Activated B cell treated with CpG ODN at 0.5 μM for 24 hours (primary cell): ENCODE measurements at regions not wholly inside any gene's neighbourhood (a gene's known extent, or its start where the extent isn't known, plus 50 kb on each side); places are given as distances from the start of the nearest gene placed in this dataset.

Experiments used
- ATAC-seq: fragments of 200-7000 bp; cut with Tn5 transposase; one replicate; pipeline ENCODE4 v1.10.0; 2021; ENCODE audit warnings: low read depth, mild to moderate bottlenecking, moderate library complexity
- CTCF ChIA-PET: fragments of 350-600 bp; sonication (Branson Sonifier 250); formaldehyde crosslinking; loops from one replicate; lab custom pipeline; 2021; ENCODE audit warnings: antibody characterized with exemption; lab: Charles Lee
- POLR2A ChIA-PET: fragments of 350-600 bp; sonication (Branson Sonifier 250); formaldehyde crosslinking; loops from one replicate; lab custom pipeline; 2021; ENCODE audit warnings: antibody characterized with exemption; lab: Charles Lee
- DNase-seq: peaks from one replicate; pipeline ENCODE4 v3.0.0; 2022
- H3K27ac Mint-ChIP-seq: one replicate; pipeline ENCODE4 v1.8.0; 2020; ENCODE audit warnings: mixed read lengths
- H3K27me3 Mint-ChIP-seq: one replicate; pipeline ENCODE4 v1.8.0; 2021; ENCODE audit warnings: mixed read lengths
- H3K36me3 Mint-ChIP-seq: one replicate; pipeline ENCODE4 v1.8.0; 2021; ENCODE audit warnings: low read depth, mixed read lengths
- H3K4me1 Mint-ChIP-seq: one replicate; pipeline ENCODE4 v1.8.0; 2021; ENCODE audit warnings: mixed read lengths
- H3K4me3 Mint-ChIP-seq: one replicate; pipeline ENCODE4 v1.8.0; 2020; ENCODE audit warnings: mild to moderate bottlenecking, mixed read lengths
- H3K9me3 Mint-ChIP-seq: one replicate; pipeline ENCODE4 v1.8.0; 2020; ENCODE audit warnings: mixed read lengths
- CTCF ChIP-seq: fragments of 200-600 bp; IDR thresholded peaks from one replicate; pipeline ENCODE4 v1.8.0; 2022; ENCODE audit warnings: antibody characterized with exemption, mild to moderate bottlenecking
- intact Hi-C: fragments of 100-400 bp; cut with micrococcal nuclease; formaldehyde crosslinking; loops from one replicate; pipeline ENCODE4 v1.15.1; 2024

GRCh38 chr1:219352961-219353651 is 179.4 kb downstream of the LYPLAL1 start:
- Mint-ChIP-seq H3K9me3 (no peaks in the 10 kb centered on the region), H3K27ac (no peak overlapping the region), H3K36me3 (no peaks in the 10 kb centered on the region), H3K4me3 (no peak overlapping the region), H3K4me1 (no peaks in the 10 kb centered on the region), H3K27me3 (no peaks in the 10 kb centered on the region)
- ATAC-seq: no peak
- no peak for DNase-seq
- intact Hi-C loops: no loop called here
- POLR2A ChIA-PET: no interaction called here
- TF ChIP-seq CTCF: no peak
- CTCF ChIA-PET: no interaction called here

- CTCF ChIA-PET: no interaction called here
- Mint-ChIP-seq H3K9me3 (peaks cover 16% of the 10 kb centered on the region), H3K4me3 (no peak overlapping the region), H3K4me1 (no peaks in the 10 kb centered on the region), H3K27ac (no peak overlapping the region), H3K36me3 (peaks cover 13% of the 10 kb centered on the region), H3K27me3 (no peaks in the 10 kb centered on the region)
- no peak for ATAC-seq
- POLR2A ChIA-PET: no interaction called here
- DNase-seq: no peak
- no peak for TF ChIP-seq CTCF
- intact Hi-C loops: no loop called here
Observed at GRCh38 chr1:219350172-219350931, 176.7 kb downstream of the LYPLAL1 start.

DNA sequence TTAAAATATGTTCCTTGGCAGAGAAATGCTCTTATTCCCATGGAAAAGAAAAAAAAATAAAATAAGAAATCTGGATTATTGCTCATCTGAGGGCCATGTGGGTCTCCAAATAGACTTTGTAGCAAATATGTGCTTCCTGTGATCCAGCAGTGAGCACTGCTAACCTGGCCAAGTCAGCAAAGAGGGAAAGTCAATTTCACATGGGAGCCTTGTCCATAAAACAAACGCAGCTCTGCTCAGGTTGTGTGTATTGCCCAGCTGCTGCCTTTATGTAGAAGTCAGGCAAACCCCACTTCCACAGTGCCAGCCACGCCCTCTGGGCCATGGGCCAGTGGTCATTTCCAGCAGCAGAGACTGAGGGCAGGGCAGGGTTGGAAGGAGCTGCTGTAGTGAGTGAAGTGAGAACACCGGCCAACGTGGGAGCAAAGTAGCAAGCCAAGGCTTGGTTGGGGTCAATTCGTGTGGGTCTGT is 174.3 kb downstream of the LYPLAL1 start:
- ATAC-seq: no peak
- CTCF ChIA-PET: no interaction called here
- no peaks in the 10 kb centered on the region for H3K27me3 Mint-ChIP-seq
- no peak for TF ChIP-seq CTCF
- peaks cover 31% of the 10 kb centered on the region for H3K9me3 Mint-ChIP-seq
- intact Hi-C loops: no loop called here
- no peak for DNase-seq
- no peak overlapping the region for H3K27ac Mint-ChIP-seq
- POLR2A ChIA-PET: no interaction called here
- no peak overlapping the region for H3K4me3 Mint-ChIP-seq
- H3K4me1 Mint-ChIP-seq: no peaks in the 10 kb centered on the region
- H3K36me3 Mint-ChIP-seq: peaks cover 17% of the 10 kb centered on the region

DNA sequence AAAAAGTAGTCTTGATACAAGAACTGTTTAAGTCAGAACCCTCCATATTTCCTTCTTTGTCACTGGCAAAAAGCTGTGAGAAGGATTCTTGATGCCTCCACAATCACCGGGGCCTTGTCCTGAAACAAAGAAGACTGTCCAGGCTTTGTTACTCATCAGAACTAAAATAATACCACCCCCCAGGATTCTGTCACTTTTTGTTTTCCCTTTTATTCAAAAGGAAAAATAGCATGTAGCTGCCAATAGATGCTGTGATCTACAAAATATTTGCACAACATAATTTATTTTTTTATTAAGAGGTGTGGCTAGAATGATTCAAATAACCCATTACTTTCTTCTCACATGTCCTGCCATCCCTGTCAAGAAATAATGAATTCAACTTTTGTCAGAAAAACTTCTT is 173.7 kb downstream of the LYPLAL1 start:
- no peaks in the 10 kb centered on the region for H3K4me1 Mint-ChIP-seq
- ATAC-seq (no peak), DNase-seq (no peak)
- H3K27ac Mint-ChIP-seq: no peak overlapping the region
- no peak for TF ChIP-seq CTCF
- peaks cover 17% of the 10 kb centered on the region for H3K36me3 Mint-ChIP-seq
- intact Hi-C loops: no loop called here
- no peak overlapping the region for H3K4me3 Mint-ChIP-seq
- POLR2A ChIA-PET: no interaction called here
- H3K9me3 Mint-ChIP-seq: peaks cover 31% of the 10 kb centered on the region
- no peaks in the 10 kb centered on the region for H3K27me3 Mint-ChIP-seq
- CTCF ChIA-PET: no interaction called here

- peaks cover 31% of the 10 kb centered on the region for H3K9me3 Mint-ChIP-seq
Observed at GRCh38 chr1:219345953-219346352, 172.3 kb downstream of the LYPLAL1 start.

More at GRCh38 chr1:219345953-219346352, 172.3 kb downstream of the LYPLAL1 start:
- TF ChIP-seq CTCF: no peak
- no peak overlapping the region for H3K4me3 Mint-ChIP-seq
- intact Hi-C loops: no loop called here
- ATAC-seq (no peak), DNase-seq (no peak)
- no peaks in the 10 kb centered on the region for H3K27me3 Mint-ChIP-seq
- ChIA-PET POLR2A (no interaction called here), CTCF (no interaction called here)
- H3K36me3 Mint-ChIP-seq: peaks cover 17% of the 10 kb centered on the region
- no peak overlapping the region for H3K27ac Mint-ChIP-seq
- H3K4me1 Mint-ChIP-seq: no peaks in the 10 kb centered on the region
